Osteoblast (primary cell): ENCODE measurements at regions not wholly inside any gene's neighbourhood (a gene's known extent, or its start where the extent isn't known, plus 50 kb on each side); places are given as distances from the start of the nearest gene placed in this dataset.
A peak's percentile ranks its signal among the peaks of the same experiment; 100 is the strongest.

ENCODE experiments used
- DNase-seq: peaks from one replicate; pipeline ENCODE4 v3.0.0; 2011; ENCODE audit warnings: low spot score, mixed read lengths; ENCODE audit not compliant: insufficient read length; ENCODE audit errors: missing footprints
- H2AFZ ChIP-seq: 2 replicates; pipeline ENCODE4 v1.6.0; 2011; ENCODE audit warnings: mild to moderate bottlenecking, low read length
- H3K27ac ChIP-seq: 2 replicates; pipeline ENCODE4 v1.5.1; 2011; ENCODE audit warnings: mild to moderate bottlenecking, low read depth, low read length, moderate library complexity
- H3K27me3 ChIP-seq: 2 replicates; pipeline ENCODE4 v1.6.0; 2012; ENCODE audit warnings: mild to moderate bottlenecking, control low read depth, inconsistent platforms, low read length, moderate library complexity; ENCODE audit not compliant: insufficient read depth
- H3K36me3 ChIP-seq: 2 replicates; pipeline ENCODE4 v1.5.1; 2011; ENCODE audit warnings: mild to moderate bottlenecking, low read length, control low read depth, moderate library complexity; ENCODE audit not compliant: insufficient read depth
- H3K4me1 ChIP-seq: 2 replicates; pipeline ENCODE4 v1.5.1; 2011; ENCODE audit warnings: mild to moderate bottlenecking, low read length, control low read depth, moderate library complexity; ENCODE audit not compliant: insufficient read depth
- H3K4me2 ChIP-seq: 2 replicates; pipeline ENCODE4 v1.6.0; 2011; ENCODE audit warnings: mild to moderate bottlenecking, low read length; ENCODE audit not compliant: insufficient read depth
- H3K4me3 ChIP-seq: fragments of 200-600 bp; sonication (generic); 3 replicates; pipeline ENCODE4 v1.5.1; 2012; ENCODE audit warnings: mild to moderate bottlenecking, low read length, inconsistent platforms; ENCODE audit not compliant: insufficient read depth
- H3K79me2 ChIP-seq: 2 replicates; pipeline ENCODE4 v1.6.0; 2012; ENCODE audit warnings: mild to moderate bottlenecking, low read length, control low read depth, inconsistent platforms; ENCODE audit not compliant: insufficient read depth
- H3K9me3 ChIP-seq: 2 replicates; pipeline ENCODE4 v1.5.1; 2011; ENCODE audit warnings: low read depth, low read length, control low read depth
- H4K20me1 ChIP-seq: 2 replicates; pipeline ENCODE4 v1.6.0; 2012; ENCODE audit warnings: mild to moderate bottlenecking, low read length, control low read depth; ENCODE audit not compliant: insufficient read depth
- CTCF ChIP-seq: IDR thresholded peaks from 2 replicates; pipeline ENCODE4 v1.5.1; 2011; ENCODE audit warnings: mild to moderate bottlenecking, low read depth, low read length, moderate library complexity; ENCODE audit errors: extremely low read depth

GRCh38 chr13:84640691-84641090 lies 758.4 kb upstream of the SLITRK1 start:
- DNase-seq, result no peak
- TF ChIP-seq CTCF, result no peak
- no peak overlapping the region for H2AFZ ChIP-seq
- H3K4me3 ChIP-seq, result no peak overlapping the region
- no peaks in the 10 kb centered on the region for H4K20me1 ChIP-seq
- H3K79me2 ChIP-seq, result no peaks in the 10 kb centered on the region
- H3K9me3 ChIP-seq, result peaks cover 5% of the 10 kb centered on the region
- no peak overlapping the region for H3K4me2 ChIP-seq
- H3K36me3 ChIP-seq, result no peaks in the 10 kb centered on the region
- no peaks in the 10 kb centered on the region for H3K27me3 ChIP-seq
- H3K27ac ChIP-seq, result no peak overlapping the region
- peaks cover 6% of the 10 kb centered on the region for H3K4me1 ChIP-seq

- no peaks in the 10 kb centered on the region for H3K27me3 ChIP-seq
- TF ChIP-seq CTCF, result no peak
- H3K4me3 ChIP-seq, result no peak overlapping the region
- no peaks in the 10 kb centered on the region for H3K79me2 ChIP-seq
- no peaks in the 10 kb centered on the region for H4K20me1 ChIP-seq
- no peak overlapping the region for H3K4me2 ChIP-seq
- H3K9me3 ChIP-seq, result no peaks in the 10 kb centered on the region
- no peaks in the 10 kb centered on the region for H3K36me3 ChIP-seq
- no peaks in the 10 kb centered on the region for H3K4me1 ChIP-seq
- H3K27ac ChIP-seq, result no peak overlapping the region
- no peak overlapping the region for H2AFZ ChIP-seq
- no peak for DNase-seq
Observed at GRCh38 chr13:84630476-84630875, 748.2 kb upstream of the SLITRK1 start.

- no peaks in the 10 kb centered on the region for H3K27me3 ChIP-seq
- H3K36me3 ChIP-seq, result no peaks in the 10 kb centered on the region
- no peak overlapping the region for H3K4me3 ChIP-seq
- TF ChIP-seq CTCF, result no peak
- DNase-seq, result no peak
- H3K79me2 ChIP-seq, result no peaks in the 10 kb centered on the region
- no peak overlapping the region for H3K4me2 ChIP-seq
- no peaks in the 10 kb centered on the region for H3K9me3 ChIP-seq
- no peaks in the 10 kb centered on the region for H4K20me1 ChIP-seq
- H2AFZ ChIP-seq, result no peak overlapping the region
- H3K27ac ChIP-seq, result no peak overlapping the region
- H3K4me1 ChIP-seq, result no peaks in the 10 kb centered on the region
Observed at GRCh38 chr13:84616864-84617263, 734.6 kb upstream of the SLITRK1 start.

- Histone ChIP-seq H3K79me2 (no peaks in the 10 kb centered on the region), H3K4me1 (peaks cover 18% of the 10 kb centered on the region), H2AFZ (no peak overlapping the region), H3K4me2 (no peak overlapping the region), H3K9me3 (no peaks in the 10 kb centered on the region), H3K4me3 (no peak overlapping the region), H3K27me3 (no peaks in the 10 kb centered on the region), H3K36me3 (no peaks in the 10 kb centered on the region), H3K27ac (no peak overlapping the region), H4K20me1 (no peaks in the 10 kb centered on the region)
- TF ChIP-seq CTCF, result no peak
- peak; percentile 19 for DNase-seq
Observed at GRCh38 chr13:84609716-84610115, 727.4 kb upstream of the SLITRK1 start.
